GM18511 (cell line): ENCODE measurements at regions not wholly inside any gene's neighbourhood (a gene's known extent, or its start where the extent isn't known, plus 50 kb on each side); places are given as distances from the start of the nearest gene placed in this dataset.
"Not testable (repeated sequence)": the region's sequence is repeated elsewhere in the genome, so short reads cannot be mapped to it uniquely, and the experiment has no call there.

Experiments
- ATAC-seq: cut with Tn5 transposase; IDR thresholded peaks from one replicate; pipeline ENCODE4 v1.9.1; 2021; ENCODE audit warnings: mild to moderate bottlenecking, moderate library complexity; ENCODE audit not compliant: unreplicated experiment

DNA sequence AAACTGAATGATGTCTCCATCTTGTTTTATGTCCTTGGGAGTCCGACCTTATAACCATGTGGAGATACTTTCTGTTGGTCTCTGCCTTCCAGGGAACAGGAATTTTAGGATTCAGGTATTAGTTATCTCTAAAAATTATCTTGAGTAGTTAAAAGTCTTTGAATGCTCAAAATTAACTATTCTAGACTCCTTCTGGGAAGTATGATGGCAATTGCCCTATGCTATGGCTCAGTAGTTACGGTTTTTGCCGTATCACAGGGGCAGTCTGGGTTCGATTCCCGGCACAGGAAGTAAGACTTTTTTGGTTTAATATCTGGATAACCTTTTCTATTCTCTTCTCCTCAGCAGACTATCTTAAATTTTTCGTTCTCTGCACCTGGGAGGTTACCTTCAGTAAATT lies 708.7 kb upstream of the LRATD1 start:
- ATAC-seq: no peak

DNA sequence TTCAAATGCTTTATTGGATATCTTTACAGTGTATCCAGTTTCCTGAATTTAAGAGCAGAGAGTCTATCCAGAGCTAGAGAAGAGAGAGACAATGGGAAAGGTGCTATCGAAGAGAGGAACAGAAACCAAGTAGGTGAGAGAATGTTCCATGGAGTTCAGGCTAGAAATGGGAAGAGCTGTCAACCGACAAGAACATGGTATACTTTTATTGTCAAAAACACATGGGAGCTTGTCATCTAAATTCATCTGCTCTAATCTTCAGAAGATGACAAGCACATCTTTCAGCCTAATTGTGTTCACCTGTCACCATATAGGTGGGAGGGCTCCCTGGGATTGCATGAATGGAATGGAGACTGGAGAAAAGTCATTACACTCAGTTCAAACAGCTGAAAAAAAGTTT lies 690.4 kb upstream of the LRATD1 start:
- no peak for ATAC-seq

DNA sequence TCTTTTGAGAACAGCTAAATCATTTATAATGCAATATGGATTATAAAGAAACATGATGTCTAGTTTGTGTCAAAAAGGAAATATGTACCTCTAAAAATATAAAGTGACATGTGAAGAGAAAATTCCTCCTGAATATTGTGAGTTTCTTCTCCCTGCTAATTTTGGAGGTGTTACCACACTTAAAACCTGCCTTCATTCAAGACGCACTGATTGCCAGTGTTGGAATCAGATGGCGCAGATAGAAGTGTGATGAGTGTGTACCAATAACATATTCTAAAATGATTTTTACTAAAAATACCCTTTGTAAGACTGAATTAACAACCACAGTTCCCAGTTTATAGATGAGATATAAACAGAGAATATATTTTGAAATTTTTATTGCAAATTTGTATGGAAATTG lies 681.8 kb upstream of the LRATD1 start:
- ATAC-seq: no peak

DNA sequence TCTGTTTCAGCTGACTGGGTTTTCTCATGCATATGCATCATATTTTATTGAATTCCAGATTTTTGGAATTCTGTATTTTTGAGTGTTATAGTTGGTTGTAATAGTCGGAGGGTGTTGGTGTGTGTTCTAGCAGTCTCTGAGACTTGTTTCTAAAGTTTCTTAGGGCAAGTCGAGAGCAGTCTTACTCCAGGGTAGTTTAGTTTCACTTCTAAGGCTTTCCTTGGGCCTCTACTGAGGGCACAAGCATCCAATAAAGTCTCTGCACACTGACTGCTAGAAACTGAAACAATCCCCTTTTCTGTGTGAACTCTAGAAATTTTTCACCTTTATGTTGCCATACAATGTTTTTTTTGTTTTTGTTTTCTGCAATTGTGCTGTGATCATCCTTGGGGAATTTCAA lies 663.7 kb upstream of the LRATD1 start:
- no peak for ATAC-seq

DNA sequence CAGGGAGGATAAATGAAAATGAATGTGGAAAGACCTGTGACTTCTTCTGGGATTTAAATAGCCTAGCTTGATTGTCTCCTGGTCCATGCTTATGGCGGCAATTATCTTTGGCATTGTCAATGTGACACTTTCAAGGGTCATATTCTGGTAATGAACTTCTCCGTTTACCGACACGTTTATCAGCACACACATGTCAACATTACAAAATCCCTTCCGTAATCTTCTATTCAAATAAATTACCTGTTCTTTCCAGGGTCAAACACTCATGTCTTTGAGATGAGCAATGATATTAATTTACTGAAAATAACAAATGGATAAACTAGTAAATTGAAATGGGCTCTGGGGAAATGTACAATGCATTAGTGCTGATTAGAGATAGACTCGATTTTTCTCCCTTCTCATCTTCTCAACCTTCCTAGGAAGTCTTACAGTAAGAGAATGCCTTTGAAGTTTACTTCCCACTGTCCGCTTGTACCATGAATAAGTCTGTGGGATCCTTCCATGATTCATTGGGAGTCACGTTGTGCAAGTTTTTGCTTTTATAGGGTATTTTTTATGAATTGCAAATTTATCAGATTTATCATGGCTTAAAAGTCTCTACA lies 646.3 kb upstream of the LRATD1 start:
- ATAC-seq: no peak

DNA sequence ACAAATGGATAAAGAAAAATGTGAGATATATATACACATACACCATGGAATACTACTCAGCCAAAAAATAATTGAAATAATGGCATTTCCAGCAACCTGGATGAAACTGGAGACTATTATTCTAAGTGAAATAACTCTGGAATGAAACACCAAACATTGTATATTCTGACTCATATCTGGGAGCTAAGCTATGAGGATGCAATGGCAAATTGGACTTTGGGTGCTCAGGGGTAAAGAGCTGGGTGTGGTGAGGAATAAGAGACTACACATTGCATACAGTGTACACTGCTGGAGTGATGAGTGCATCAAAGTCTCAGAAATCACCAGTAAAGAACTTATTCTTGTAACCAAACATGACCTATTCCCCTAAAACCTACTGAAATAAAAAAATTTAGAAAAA lies 636.0 kb upstream of the LRATD1 start:
- no peak for ATAC-seq

DNA sequence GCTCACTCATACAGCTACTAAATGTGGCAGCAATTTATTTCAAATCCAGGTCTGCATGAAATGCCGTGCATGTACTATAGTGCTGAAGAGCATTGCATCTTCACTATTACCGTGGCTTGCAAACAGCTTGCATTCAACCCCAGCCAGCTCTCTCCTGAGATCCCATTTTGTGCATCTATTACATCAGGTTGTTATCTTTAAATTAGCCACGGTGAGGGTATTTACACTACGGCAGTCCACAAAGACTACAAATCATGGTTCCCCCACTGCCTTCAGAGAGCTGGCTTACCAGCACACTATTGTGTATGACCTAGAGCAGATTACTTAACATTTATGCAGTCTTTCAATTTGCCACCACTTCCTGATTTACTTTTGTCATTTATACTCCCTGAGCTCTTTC lies 621.3 kb upstream of the LRATD1 start:
- no peak for ATAC-seq

DNA sequence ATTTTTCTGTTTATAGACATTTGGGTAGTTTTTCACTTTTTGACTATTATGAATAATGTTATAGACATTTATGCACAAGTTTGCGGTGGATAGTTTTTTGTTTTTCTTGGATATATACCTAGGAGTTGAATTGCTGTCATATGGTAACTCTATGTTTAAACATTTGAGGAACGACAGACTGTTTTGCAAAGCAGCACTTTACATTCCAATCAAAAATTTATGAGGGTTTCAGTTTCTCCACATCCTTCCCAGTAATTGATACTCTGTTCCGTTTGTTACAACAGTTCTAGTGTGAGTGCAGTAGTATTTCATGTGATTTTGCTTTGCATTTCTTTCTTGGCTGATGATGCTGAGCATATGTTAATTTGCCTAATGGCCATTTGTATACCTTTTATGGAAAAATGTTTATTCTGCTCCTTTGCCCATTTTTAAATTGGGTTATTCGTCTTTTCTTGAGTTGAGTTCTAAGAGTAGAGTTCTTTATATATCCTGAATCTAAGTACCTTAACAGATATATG lies 617.3 kb upstream of the LRATD1 start:
- no peak for ATAC-seq

DNA sequence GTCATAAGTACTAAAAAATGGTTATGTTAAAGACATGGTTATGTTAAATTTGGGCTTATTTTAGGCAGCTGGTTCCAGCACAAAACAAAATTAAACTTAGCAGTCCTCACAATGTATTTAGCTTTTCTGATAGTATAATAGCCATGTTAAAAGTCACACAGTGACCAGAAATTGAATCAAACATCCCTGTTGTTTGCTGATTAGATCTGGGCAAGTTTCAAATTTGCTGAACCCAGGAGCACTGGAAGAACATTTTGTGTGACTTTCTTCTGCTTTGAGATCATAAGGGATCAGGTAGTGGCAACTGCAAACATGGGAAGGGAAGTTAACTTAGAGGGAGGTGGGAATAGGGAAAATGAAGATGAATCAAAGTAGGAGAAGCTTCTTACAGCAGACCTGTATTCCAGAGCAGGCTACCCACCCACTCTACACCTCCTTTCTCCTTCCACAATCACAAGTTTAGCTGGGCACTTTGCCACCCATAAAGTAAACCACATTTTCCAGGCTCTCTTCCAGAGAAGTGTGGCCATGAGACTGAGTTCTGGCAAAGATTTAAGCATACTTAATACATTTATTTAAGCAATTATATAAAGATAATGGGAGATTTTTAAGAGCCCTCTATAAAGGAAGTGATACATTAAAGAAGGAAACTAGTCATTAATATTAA lies 616.1 kb upstream of the LRATD1 start:
- no peak for ATAC-seq

DNA sequence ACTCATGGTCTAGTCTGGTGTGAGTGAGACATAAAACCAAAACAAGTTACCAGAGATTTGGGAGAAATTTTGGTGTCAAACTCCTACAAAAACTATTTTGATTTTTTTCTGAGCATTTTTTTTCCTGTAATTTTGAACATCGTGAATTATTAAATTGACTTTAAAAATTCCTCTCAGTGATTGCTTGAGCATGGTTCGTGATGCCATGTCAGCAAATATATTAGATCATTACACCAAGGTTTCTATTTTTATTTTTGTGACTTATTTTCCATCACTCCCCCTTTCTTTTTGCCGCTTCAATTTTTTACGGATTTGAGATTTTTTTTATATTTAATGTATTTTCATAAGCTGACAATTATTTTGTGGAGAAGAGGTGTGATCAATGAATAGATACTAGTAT lies 613.9 kb upstream of the LRATD1 start:
- no peak for ATAC-seq

DNA sequence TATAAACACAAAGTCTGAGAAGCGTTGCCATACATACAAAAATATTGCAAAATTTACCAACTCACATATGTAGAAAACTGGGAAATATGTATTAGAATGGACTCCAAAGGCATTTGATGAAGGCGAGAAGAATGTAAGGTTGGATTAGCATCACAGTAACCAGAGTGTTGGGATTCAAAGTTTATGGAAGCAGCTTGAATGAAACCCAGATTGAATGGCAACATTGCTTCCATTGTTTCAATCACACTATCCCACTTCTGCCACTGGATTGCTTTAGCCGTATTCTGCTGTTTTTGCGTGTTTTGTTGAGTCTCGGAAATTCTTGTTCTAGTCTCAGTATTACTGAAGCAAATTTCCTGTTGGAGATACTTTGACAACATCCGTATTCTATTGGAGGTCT lies 609.0 kb upstream of the LRATD1 start:
- ATAC-seq: no peak

DNA sequence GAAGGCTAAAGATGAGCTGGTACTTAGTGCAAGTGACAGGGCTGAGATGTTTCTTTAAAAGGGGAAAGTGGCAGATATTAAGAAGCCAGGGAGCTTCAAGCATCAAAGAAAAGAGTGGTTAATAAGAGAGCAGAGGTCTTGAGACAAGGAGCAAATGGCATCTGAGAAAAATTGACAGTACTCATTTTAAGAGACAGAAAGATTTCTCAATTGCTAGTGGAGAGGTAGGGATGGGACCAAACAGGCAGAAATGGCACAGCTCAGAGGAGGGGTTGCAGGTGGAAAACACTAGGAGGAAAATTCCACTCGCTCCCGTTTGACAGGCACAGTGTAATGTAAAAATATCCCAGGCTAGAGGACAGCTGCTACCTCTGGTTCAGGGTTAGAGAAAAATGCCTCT lies 593.4 kb upstream of the LRATD1 start:
- no peak for ATAC-seq

DNA sequence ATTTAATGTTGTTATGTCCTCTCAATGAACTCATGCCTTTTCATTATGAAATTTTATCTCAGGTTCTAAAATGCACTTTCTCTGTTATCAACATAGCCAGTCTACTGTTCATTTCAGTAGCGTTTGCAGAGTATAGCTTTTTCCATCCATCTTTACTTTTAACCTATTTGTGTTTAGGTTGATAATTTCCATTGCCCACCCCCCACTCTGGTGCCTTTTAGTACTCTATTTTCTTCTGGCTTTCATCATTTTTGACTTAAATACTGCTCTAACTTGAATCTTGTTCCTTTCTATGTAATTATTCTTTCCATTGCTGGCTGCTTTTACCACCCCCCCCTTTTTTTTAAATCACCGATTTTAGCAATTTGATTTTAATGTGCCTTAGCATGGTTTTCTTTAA lies 585.0 kb upstream of the LRATD1 start:
- ATAC-seq: no peak

DNA sequence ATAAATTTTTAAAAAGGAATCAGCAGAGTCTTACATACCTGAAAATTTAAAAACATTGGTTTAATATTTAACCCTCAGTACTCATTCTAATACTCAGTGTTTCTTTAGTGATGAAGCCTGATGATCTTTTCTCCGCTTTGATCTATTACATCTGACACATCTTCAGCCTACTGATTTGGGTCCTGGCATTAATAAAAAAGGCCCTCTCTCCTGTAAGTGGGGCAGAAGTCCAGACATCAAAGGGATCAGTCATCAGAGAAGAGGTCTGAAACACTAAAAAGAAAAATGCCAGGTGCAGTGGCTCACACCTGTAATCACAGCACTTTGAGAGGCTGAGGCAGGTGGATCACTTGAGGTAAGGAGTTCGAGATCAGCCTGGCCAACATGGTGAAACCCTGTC lies 581.1 kb upstream of the LRATD1 start:
- no peak for ATAC-seq

DNA sequence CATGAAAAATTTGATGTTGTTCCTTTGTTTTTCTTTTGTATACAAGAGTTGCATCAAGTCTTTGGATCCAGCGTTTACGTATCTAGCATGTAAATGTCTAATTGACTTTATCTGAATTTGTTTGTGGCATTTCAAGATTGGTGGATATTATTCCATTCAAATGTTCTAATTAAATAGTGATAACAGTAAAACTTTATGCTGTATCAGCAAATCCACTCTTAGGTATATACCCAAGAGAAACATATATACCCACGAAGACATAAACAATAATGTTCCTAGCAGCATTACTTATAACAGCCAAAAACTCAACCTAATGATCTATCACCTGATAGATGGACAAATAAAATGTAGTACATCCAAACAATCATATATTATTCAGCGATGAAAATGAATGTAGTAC lies 579.4 kb upstream of the LRATD1 start:
- no peak for ATAC-seq

DNA sequence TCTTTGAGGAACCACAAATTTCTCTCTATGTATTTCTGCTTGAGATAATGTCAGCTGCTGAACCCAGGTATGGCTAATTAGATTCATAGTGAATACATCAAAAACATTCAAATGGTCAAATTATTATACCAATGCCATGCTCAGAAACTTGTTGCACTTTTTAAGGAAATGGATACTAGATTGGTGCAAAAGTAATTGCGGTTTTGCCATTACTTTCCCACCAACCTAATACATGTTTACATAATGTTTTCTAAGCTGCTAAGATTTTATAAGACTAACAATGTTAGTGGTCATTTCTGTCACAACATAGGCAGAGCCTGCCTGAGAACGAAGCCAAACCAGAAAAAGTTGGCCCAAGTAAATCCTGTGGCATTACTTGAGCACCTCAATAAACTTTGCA lies 568.2 kb upstream of the LRATD1 start:
- no peak for ATAC-seq

DNA sequence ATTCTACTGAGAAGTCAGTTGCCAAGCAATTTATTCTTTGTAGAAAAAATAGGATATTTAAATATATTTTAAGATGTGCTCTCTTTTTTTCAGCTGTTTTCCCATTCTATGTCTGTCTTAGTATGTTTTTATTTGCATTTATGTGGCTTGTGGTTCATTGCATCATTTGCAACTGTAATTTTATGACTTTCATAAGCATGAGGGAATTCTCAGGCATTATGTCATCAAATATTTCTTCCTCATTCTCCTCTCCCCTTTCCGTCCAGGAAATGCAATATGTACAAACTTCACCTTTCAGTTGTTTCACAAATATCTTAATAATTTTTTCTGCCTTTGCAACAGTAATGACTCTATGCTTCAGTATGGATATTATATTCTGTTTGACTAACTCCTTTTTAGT lies 560.2 kb upstream of the LRATD1 start:
- ATAC-seq: no peak

DNA sequence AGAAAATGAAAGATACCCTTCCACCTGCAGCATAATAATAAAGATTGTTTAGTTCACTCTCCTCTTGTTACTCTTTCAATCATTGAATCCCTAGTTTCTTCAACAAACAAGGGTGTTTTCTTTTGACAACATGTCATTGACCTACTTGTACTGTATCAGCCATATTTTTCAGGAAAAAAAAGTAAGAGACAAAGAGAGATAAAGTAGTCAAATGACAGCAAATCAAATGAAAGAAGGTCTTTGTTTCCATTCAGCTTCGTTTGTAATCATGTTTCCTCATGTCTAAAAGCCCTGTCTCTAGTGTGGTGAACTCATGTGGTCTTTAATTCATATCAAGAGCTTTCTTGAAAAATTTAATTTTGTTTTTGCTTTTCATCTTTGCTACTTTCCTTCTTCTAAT lies 557.8 kb upstream of the LRATD1 start:
- ATAC-seq: no peak

DNA sequence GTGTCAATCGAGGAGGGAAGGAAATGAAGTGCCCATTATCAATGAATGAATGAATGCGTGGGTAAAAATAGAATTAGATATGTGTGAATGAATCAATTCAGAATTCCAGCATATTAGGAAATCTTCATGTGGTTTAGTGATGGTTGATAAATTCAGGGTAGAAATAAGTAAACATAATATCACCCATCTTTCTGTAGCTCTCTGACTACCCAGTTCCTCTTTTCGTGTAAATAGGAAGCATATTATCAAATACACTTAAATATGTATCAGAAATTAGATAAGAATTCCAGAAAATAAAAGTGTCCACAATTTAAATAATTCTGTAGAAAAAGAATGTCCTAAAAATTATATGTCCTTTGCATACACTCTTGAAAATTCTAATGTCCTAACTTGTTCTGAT lies 552.9 kb upstream of the LRATD1 start:
- no peak for ATAC-seq

DNA sequence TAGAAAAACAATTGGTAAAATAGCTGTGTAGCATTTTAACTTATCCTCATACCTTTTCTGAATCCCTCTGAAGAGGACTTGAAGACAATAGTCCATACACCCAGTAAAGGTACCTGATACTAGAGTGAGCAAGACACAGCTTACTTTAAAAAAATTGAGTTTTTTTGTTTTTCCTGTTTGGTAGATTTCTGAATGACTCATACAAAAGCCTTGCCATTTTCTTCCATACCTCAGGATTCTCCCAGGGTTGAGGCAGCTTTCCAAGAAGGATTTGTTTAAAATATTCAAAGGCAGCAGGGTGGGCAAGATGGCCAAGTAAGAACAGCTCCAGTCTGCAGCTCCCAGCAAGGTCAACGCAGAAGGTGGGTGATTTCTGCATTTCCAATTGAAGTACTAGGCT lies 551.0 kb upstream of the LRATD1 start:
- no peak for ATAC-seq

DNA sequence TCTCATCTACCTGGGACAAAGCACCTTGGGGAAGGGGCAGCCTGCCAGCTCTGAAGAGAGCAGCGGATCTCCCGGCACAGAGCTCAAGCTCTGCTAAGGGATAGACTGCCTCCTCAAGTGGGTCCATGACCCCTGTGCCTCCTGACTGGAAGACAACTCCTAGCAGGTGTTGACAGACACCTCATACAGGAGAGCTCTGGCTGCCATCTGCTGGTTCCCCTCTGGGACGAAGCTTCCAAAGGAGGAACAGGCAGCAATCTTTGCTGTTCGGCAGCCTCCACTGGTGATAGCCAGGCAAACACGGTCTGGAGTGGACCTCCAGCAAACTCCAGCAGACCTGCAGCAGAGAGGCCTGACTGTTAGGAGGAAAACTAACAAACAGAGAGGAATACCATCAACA lies 549.9 kb upstream of the LRATD1 start:
- ATAC-seq: no peak

DNA sequence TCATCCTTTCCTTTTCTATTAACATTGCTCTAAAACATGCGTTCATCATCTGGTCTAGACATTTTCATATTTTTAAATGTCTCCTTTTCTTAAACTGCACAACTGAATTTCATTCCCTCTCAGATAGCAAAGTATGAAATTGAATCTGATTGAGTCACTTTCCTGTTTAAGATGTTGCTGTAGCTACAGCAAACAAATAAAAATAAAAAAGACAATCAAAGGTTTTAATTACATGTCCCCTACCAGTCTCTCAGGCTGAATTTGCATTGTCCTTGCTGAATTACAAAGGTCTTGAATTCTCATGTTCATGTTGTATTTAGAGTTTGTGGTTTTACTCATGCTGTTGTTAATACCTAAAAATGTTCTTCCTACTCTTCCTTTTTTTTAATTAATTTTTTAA lies 537.9 kb upstream of the LRATD1 start:
- ATAC-seq: no peak

DNA sequence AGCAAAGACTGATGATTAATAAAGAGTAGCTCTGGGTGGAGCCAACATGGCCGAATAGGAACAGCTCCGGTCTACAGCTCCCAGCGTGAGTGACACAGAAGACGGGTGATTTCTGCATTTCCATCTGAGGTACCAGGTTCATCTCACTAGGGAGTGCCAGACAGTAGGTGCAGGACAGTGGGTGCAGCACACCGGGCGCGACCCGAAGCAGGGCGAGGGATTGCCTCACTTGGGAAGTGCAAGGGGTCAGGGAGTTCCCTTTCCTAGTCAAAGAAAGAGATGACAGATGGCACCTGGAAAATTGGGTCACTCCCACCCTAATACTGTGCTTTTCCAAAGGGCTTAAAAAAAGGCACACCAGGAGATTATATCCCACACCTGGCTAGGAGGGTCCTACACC lies 533.4 kb upstream of the LRATD1 start:
- not testable (repeated sequence) for ATAC-seq
